Endothelial cell (in vitro differentiated cells): ENCODE measurements at regions not wholly inside any gene's neighbourhood (a gene's known extent, or its start where the extent isn't known, plus 50 kb on each side); places are given as distances from the start of the nearest gene placed in this dataset.

Experiments
- DNase-seq: peaks from one replicate; pipeline ENCODE4 v3.0.0; 2021; ENCODE audit warnings: low spot score
- H3K27ac Mint-ChIP-seq: one replicate; pipeline ENCODE4 v1.8.0; 2021; ENCODE audit warnings: mixed read lengths, inconsistent platforms; ENCODE audit not compliant: unreplicated experiment
- H3K27me3 Mint-ChIP-seq: one replicate; pipeline ENCODE4 v1.8.0; 2021; ENCODE audit warnings: mild to moderate bottlenecking, moderate library complexity, mixed read lengths, inconsistent platforms; ENCODE audit not compliant: unreplicated experiment
- H3K36me3 Mint-ChIP-seq: one replicate; pipeline ENCODE4 v1.8.0; 2021; ENCODE audit warnings: mild to moderate bottlenecking, low read depth, mixed read lengths, inconsistent platforms; ENCODE audit not compliant: unreplicated experiment
- H3K4me1 Mint-ChIP-seq: one replicate; pipeline ENCODE4 v1.8.0; 2021; ENCODE audit warnings: mild to moderate bottlenecking, mixed read lengths, inconsistent platforms; ENCODE audit not compliant: unreplicated experiment
- H3K4me3 Mint-ChIP-seq: one replicate; pipeline ENCODE4 v1.8.0; 2021; ENCODE audit warnings: mild to moderate bottlenecking, mixed read lengths, inconsistent platforms; ENCODE audit not compliant: unreplicated experiment
- H3K9me3 Mint-ChIP-seq: one replicate; pipeline ENCODE4 v1.8.0; 2021; ENCODE audit warnings: mixed read lengths, inconsistent platforms; ENCODE audit not compliant: unreplicated experiment
- TF ChIP-seq, protein P1 (sequence below): fragments of 200-600 bp; sonication (generic); IDR thresholded peaks from one replicate; pipeline ENCODE4 v1.5.0; 2021; ENCODE audit warnings: antibody characterized with exemption; ENCODE audit not compliant: unreplicated experiment

DNA sequence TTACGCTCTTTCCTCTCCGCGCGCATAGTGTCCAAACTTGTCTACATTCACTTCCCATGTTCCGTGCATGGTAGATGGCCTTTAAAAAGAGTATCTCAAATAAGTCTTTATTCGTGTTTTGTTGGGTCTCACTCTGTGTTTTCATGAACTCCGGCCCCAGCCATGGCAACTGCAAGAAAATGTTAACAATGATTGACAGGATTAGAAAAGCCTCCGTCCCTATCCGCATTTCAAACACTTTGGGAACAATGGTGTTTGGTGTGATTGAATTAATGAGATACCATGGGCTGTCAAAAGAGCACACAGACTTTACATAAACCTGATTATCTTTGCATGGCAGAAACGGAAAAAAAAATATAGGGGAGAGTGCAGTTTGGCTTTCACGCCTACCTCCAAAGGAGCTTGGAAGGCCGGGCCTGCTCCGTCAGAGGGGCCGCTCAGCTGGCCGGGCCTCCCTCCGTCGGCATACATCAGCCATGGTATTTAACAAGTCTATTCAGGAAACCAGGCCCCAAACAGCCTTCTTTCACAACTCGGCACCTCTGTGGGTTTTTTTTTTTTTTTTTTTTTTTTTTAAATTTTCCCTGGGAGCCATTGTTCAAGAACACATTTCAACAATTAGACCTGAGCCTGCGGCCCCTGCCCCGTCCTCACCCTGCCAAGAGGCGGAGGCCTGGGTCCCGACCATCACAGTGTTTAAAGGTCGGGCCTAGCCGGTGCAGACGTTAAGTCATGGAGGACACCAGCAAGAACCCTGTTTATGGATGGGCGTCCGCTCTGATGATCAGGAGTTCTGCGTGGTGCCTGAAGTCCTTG lies 323.8 kb upstream of the IRX4 start:
- Mint-ChIP-seq H3K4me1 (peaks cover 3% of the 10 kb centered on the region), H3K27me3 (peaks cover 1% of the 10 kb centered on the region), H3K4me3 (no peak overlapping the region), H3K9me3 (no peaks in the 10 kb centered on the region), H3K27ac (no peak overlapping the region), H3K36me3 (no peaks in the 10 kb centered on the region)
- no peak for DNase-seq
- TF ChIP-seq, protein P1, sequence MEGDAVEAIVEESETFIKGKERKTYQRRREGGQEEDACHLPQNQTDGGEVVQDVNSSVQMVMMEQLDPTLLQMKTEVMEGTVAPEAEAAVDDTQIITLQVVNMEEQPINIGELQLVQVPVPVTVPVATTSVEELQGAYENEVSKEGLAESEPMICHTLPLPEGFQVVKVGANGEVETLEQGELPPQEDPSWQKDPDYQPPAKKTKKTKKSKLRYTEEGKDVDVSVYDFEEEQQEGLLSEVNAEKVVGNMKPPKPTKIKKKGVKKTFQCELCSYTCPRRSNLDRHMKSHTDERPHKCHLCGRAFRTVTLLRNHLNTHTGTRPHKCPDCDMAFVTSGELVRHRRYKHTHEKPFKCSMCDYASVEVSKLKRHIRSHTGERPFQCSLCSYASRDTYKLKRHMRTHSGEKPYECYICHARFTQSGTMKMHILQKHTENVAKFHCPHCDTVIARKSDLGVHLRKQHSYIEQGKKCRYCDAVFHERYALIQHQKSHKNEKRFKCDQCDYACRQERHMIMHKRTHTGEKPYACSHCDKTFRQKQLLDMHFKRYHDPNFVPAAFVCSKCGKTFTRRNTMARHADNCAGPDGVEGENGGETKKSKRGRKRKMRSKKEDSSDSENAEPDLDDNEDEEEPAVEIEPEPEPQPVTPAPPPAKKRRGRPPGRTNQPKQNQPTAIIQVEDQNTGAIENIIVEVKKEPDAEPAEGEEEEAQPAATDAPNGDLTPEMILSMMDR: no peak

DNA sequence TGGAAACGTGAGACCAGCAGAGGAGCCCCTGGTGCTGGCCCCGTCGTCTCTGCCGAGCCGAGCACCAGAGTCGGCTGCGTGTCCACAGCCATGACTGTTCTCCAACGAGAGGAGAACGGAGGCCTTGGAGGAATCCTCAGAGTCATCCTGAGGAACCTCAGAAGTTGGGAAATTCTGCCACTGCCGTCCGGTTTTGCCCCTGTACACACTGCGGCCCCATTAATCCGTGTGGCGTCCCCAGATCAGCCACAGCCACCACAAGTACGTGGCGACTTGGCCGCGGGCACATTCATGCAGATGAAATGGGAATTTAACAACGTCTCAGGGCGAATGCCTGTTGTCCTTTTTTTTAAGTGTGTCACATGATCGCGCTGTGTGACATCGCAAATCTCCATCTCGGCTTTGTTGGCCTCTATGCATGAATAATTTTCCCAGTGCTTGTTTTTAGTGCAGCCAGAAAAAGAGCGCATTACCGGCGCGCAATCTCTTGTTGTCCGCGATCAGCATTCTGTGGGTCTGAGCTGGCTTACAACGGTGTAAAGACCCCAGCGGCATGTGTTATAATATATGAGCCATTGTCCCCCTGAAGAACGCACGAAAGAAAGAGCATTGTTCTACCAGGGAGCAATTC lies 323.0 kb upstream of the IRX4 start:
- Mint-ChIP-seq H3K27ac (no peak overlapping the region), H3K4me1 (peaks cover 3% of the 10 kb centered on the region), H3K9me3 (no peaks in the 10 kb centered on the region), H3K36me3 (no peaks in the 10 kb centered on the region), H3K27me3 (peaks cover 1% of the 10 kb centered on the region), H3K4me3 (no peak overlapping the region)
- TF ChIP-seq, protein P1: no peak
- DNase-seq: no peak

DNA sequence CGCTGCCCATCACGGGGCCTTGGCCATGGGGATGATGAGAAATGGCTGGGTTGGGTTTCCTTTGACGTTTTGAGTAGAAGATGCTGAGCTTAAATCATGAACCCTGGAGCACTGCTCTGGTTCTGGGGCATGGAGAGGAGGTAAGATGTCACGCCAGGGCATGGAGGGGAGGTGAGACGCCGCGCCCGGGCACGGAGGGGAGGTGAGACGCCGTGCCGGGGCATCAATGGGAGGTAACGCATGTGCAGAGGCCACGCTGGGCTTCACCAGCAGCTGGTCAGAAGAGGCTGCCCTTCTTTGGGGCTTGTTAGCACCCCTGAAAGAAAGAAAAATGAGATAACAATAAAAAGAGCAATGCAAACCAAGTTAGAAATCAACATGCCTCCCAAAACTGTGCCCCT lies 322.5 kb upstream of the IRX4 start:
- Mint-ChIP-seq H3K27ac (no peak overlapping the region), H3K9me3 (no peaks in the 10 kb centered on the region), H3K4me1 (peaks cover 3% of the 10 kb centered on the region), H3K36me3 (no peaks in the 10 kb centered on the region), H3K27me3 (peaks cover 1% of the 10 kb centered on the region), H3K4me3 (no peak overlapping the region)
- DNase-seq: no peak
- TF ChIP-seq, protein P1: no peak

DNA sequence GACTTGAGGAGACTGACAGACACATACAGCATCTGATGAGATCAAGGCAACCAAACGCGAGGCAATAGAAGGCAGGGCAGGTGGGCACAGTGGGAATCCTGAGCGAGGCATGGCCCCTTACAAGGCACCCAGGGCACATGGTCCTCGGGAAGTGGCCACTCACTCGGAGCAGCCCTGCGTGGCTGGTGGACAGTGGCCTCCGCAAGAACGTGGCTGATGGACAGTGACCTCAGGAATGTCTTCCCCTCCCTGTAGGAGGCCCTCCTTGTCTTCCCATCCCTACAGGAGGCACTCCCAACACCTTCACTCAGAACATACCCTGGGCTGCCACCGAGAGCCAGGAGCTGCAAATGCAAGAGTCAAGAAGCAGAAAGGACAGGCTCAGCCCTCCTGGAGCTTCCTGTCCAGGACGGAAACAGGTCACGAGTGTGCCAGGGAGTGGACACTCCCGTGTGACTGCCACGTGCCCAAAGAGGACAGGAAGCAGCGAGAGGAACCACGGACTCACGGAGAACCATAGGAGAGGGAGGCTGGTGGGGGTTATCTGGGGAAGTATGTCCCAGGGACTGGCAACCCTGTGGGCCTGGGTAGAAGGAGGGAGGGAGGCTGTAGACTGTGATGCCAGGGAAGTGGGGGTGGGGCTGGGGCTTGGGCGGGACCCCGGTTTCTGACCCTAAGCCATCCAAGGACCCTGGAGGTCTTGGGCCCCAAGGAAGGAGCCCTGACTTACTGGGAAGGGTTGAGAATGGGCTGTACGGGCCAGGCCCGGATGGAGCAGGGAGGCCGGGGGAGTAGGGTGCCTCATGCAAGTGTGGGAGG lies 321.9 kb upstream of the IRX4 start:
- Mint-ChIP-seq H3K27me3 (peaks cover 1% of the 10 kb centered on the region), H3K27ac (no peak overlapping the region), H3K36me3 (no peaks in the 10 kb centered on the region), H3K4me1 (peaks cover 3% of the 10 kb centered on the region), H3K4me3 (no peak overlapping the region), H3K9me3 (no peaks in the 10 kb centered on the region)
- DNase-seq: peak; percentile 0
- TF ChIP-seq, protein P1: no peak
